ENCODE measurements at regions not wholly inside any gene's neighbourhood (a gene's known extent, or its start where the extent isn't known, plus 50 kb on each side); places are given as distances from the start of the nearest gene placed in this dataset.

GRCh38 chr1:232293361-232293760, 336.6 kb downstream of the SIPA1L2 start:
- H3K4me3 ChIP-seq, result no peak overlapping the region
- DNase-seq, result no peak
- 79 to 86% (median 84%) methylated on average over 3 of the region's 3 CpGs for WGBS, 5 donors
- peaks cover 0 to 24% (median 0%) of the 10 kb centered on the region in 7 donors for H3K27me3 ChIP-seq (replicated peaks in 1 of 7)
- H3K9me3 ChIP-seq, result no peaks in the 10 kb centered on the region
- no peak overlapping the region for H3K27ac ChIP-seq
- TF ChIP-seq POLR2AphosphoS5 (IDR thresholded peaks at IDR 0.05) (no peak), CTCF (IDR thresholded peaks at IDR 0.05 in 8 of 11, conservative IDR thresholded peaks at IDR 0.05 in 3 of 11) (no peak), POLR2A (IDR thresholded peaks at IDR 0.05) (no peak)
- no peaks in the 10 kb centered on the region for H3K36me3 ChIP-seq
- no peaks in the 10 kb centered on the region for H3K4me1 ChIP-seq
- intact Hi-C loops (cut with DNase I; ENCODE audit: low total_unique reads), result no loop called here

- Histone ChIP-seq H3K36me3 (no peaks in the 10 kb centered on the region), H3K27me3 (replicated peaks in 1 of 7) (peaks cover 0 to 24% (median 0%) of the 10 kb centered on the region in 7 donors), H3K4me3 (no peak overlapping the region), H3K9me3 (no peaks in the 10 kb centered on the region), H3K27ac (no peak overlapping the region), H3K4me1 (no peaks in the 10 kb centered on the region)
- 83 to 93% (median 87%) methylated on average over 7 of the region's 7 CpGs for WGBS, 5 donors
- TF ChIP-seq CTCF (IDR thresholded peaks at IDR 0.05 in 8 of 11, conservative IDR thresholded peaks at IDR 0.05 in 3 of 11), result no peak
- TF ChIP-seq POLR2A (IDR thresholded peaks at IDR 0.05), result no peak
- TF ChIP-seq POLR2AphosphoS5 (IDR thresholded peaks at IDR 0.05), result no peak
- no peak for DNase-seq
- intact Hi-C loops (cut with DNase I; ENCODE audit: low total_unique reads), result no loop called here
Measured at GRCh38 chr1:232292818-232293217, 337.1 kb downstream of the SIPA1L2 start.

GRCh38 chr1:232292239-232292638, 337.7 kb downstream of the SIPA1L2 start:
- Histone ChIP-seq H3K27ac (no peak overlapping the region), H3K27me3 (replicated peaks in 1 of 7) (peaks cover 0 to 24% (median 0%) of the 10 kb centered on the region in 7 donors), H3K9me3 (no peaks in the 10 kb centered on the region), H3K4me1 (no peaks in the 10 kb centered on the region), H3K4me3 (no peak overlapping the region), H3K36me3 (no peaks in the 10 kb centered on the region)
- intact Hi-C loops (cut with DNase I; ENCODE audit: low total_unique reads), result no loop called here
- TF ChIP-seq POLR2A (IDR thresholded peaks at IDR 0.05), result no peak
- no peak for TF ChIP-seq CTCF (IDR thresholded peaks at IDR 0.05 in 8 of 11, conservative IDR thresholded peaks at IDR 0.05 in 3 of 11)
- no peak for TF ChIP-seq POLR2AphosphoS5 (IDR thresholded peaks at IDR 0.05)
- 33 to 51% (median 38%) methylated on average over 2 of the region's 2 CpGs for WGBS, 5 donors
- DNase-seq, result no peak

GRCh38 chr1:232291681-232292080, 338.3 kb downstream of the SIPA1L2 start:
- TF ChIP-seq POLR2A (IDR thresholded peaks at IDR 0.05) (no peak), CTCF (IDR thresholded peaks at IDR 0.05 in 8 of 11, conservative IDR thresholded peaks at IDR 0.05 in 3 of 11) (no peak), POLR2AphosphoS5 (IDR thresholded peaks at IDR 0.05) (no peak)
- Histone ChIP-seq H3K9me3 (no peaks in the 10 kb centered on the region), H3K4me1 (no peaks in the 10 kb centered on the region), H3K27me3 (replicated peaks in 1 of 7) (peaks cover 0 to 24% (median 0%) of the 10 kb centered on the region in 7 donors), H3K36me3 (no peaks in the 10 kb centered on the region), H3K4me3 (no peak overlapping the region), H3K27ac (no peak overlapping the region)
- intact Hi-C loops (cut with DNase I; ENCODE audit: low total_unique reads), result no loop called here
- no peak for DNase-seq
- WGBS, 5 donors, result 51 to 67% (median 63%) methylated on average over 1 of the region's 1 CpG
